ENCODE measurements at regions not wholly inside any gene's neighbourhood (a gene's known extent, or its start where the extent isn't known, plus 50 kb on each side); places are given as distances from the start of the nearest gene placed in this dataset.
"Not testable (repeated sequence)": the region's sequence is repeated elsewhere in the genome, so short reads cannot be mapped to it uniquely, and the experiment has no call there.

DNA sequence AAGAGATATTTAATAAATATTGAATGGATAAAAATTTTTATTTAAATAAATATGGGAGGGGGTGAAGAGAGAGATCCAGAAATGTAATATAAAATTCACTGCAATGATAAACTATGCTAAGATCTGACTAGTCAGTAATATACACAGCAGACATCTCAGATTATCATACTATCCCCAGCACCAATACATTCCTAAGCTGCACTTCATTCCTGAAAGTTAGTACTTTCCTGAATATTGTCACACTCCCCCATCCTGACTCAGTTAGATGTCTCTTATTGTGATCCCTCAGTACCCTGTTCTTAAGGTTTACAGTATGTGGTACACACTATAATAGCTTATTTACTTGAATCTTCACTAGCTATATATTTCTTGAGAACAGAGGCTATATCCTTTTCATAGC lies 88.3 kb upstream of the KCNQ5 start:
- DNase-seq (ENCODE audit: low spot score), result no peak

DNA sequence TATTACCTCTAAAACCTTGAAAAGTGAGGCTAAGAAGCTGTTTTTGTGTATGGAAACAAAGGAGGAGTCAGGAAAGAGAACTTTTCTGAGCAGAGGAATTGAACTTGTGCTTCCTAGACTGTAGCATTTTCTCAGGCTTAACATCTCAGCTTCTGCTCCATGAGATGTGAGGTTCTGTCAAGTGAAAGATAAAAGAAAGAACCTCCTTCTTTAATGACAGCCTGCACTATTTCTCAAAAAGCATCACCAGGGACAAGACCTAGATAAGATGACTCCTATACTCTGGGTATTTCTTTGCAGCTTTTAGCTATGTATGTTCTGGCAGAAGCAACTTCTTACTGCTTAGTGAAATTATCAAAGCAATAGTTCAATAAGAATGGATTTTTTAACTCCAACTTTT lies 87.6 kb upstream of the KCNQ5 start:
- DNase-seq (ENCODE audit: low spot score), result no peak

DNA sequence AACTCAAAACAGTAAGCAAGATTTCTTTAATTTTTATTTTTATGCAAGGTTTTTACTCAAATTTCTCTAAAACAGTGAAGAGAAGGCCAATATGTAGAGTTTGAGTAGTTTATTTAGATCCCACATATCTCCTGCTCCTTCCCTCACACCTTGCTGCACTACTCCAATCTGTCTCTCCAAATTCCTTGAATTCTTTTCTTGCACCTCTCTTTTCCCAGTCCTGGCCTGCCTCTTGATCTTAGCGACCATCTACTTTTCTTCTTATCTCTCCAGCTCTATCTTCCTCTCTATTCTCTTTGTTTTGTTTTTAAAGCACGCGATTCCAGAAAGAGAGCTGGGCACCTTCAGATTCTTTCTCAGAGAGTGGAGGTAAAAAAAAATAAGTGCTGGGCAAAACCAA lies 86.7 kb upstream of the KCNQ5 start:
- no peak for DNase-seq (ENCODE audit: low spot score)

DNA sequence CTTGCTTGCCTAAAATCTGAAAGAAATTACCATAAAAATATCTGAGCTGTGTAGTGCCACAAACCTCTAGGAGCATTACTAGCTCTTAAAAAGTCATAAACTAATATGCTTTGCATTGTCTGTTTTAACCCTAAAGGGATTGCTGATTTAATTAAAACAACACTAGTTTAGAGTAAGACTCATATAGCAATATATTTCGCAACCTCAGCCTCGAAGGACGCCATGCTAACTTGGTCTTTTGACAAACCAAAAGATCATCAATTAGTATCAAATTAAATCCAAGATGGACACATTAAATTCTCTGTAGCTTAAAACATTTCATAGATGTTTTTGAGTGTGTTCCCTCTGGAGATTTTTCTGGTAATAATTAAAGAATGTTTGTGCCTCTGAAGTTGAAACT lies 74.8 kb upstream of the KCNQ5 start:
- DNase-seq (ENCODE audit: low spot score), result no peak

DNA sequence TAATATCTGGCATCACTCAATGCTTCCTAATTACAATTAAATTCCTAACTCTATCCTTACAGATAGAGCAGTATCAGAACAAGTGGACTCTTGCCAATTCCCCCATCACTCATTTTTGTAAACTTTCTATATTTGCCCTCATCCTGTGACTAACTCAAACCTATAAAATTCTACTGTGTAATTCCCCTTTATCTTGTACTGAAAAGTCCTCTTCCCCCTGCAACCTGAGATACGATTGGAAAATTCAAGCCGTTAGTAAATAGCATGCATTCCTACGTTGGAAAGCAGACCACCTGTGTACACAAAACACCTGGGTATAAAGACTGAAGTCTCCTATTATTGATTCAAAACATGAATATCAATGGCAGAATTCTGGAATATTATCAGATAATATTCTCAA lies 70.4 kb upstream of the KCNQ5 start:
- no peak for DNase-seq (ENCODE audit: low spot score)

DNA sequence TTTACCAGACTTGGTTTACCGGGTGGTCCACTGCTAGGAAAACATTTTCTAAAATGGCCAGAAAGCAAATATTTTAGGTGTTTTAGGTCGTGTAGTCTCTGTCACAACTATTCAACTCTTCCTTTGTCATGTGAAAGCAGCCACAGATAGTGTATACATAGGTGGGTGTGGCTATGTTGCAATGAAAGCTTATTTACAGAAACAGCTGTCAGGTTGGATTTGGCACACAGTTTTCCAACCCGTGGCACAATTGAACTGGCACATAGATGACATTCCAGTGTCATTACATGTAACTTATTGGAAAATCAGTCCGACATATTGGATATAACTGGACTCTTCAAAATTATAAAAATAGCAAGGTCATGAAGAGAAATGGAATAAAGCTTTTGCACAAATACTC lies 68.9 kb upstream of the KCNQ5 start:
- DNase-seq (ENCODE audit: low spot score), result no peak

DNA sequence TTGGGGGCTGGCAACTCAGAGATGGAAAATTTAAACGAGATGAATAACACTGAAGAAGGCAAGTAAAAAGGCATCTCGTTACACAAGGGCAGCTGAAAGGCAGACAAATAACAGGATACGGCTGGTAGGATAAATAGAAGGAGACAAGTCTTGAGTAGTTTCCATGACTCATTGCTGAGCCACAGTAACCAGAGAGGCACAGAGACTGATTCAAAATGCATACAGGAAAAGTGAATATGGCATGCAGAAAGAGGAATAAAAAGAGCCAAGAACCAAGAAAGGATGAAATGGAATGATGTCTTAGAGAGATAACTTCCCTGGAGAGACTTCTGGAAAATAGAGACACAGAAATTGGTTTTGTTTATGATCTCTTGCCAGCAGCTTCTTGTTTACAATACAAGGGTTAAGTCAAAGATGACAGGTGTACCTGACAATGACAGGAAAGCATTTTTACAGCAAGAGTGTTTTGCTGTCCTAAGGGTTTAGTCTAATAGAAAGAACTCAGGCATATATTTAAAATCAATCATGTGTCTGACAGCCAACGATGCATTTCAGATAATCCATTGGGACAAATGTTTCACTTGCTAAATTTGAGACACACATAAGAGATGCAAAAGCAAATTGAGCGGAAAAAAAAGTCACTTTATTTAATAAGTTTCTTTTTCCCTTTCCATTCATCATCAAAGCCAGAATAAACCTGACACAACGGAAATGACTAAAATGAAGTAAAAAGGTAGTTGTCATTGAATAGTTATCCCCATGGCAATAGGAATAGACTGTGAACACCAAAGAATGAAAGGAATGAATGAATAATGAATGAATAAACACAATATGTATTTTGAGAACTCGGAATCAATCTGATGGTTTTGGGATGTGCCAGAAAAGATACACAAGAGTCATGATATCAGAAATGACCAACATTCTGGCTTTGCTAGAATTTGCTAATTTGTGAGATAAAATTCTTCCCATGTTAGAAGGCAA lies 68.0 kb upstream of the KCNQ5 start:
- peak; percentile 62 for DNase-seq (ENCODE audit: low spot score)

DNA sequence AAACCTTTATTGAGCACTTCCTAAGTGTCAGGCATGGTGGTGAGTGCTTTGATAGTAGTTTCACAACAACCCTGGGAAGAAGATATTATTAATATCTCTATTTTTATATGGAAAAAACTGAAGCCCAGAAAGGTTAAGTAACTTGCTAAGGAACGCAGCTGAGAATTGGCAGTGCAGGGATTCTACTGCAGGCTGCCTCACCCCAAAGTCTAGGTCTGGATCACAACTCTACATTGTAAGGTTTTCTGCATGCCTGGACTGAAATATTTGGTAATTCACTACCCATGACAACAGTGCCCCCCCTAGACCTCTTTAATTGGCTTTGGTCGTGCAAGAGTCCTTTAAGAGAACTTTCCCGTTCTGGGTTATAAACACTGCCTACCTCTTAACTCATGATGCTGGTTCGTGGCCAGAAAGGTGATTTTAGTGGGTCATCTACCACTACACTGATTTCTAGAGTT lies 67.1 kb upstream of the KCNQ5 start:
- no peak for DNase-seq (ENCODE audit: low spot score)

DNA sequence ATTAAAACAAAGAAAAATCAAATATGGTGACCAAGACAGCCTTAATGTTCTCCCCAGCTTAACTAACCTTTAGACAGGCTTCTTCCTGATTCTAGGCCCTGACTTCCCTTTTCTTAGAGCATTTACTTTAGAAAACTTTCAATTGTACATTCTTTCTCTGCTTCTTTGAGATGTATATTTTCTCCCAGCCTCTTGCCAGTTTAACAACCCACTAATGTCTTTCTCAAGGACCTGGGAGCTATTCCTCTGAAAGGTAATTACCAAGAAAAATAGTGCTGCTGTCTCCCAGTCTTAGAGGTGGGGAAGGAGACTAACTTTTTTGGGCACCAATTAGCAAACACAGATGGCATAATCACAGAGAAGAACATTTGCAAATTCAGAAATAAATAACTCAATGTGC lies 62.8 kb upstream of the KCNQ5 start:
- no peak for DNase-seq (ENCODE audit: low spot score)

DNA sequence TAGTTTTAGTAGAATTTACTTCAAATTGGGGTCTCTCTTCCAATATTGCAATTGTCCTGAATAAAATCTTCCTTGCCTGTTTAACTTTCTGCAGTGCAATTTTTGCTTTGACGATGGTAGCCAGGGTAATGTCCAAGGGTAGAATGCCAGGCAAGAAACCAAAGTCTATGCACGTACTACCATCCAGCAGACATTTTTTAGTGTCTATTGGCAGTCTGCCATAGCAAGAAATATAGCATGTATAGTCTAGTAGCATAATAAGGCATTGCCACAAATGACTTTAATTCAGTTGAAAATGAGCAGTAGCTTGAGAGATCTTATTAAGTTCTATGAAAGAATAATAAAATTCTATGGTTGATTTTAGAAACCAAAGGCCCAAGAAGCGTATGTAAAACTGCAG lies 62.3 kb upstream of the KCNQ5 start:
- DNase-seq (ENCODE audit: low spot score), result no peak

DNA sequence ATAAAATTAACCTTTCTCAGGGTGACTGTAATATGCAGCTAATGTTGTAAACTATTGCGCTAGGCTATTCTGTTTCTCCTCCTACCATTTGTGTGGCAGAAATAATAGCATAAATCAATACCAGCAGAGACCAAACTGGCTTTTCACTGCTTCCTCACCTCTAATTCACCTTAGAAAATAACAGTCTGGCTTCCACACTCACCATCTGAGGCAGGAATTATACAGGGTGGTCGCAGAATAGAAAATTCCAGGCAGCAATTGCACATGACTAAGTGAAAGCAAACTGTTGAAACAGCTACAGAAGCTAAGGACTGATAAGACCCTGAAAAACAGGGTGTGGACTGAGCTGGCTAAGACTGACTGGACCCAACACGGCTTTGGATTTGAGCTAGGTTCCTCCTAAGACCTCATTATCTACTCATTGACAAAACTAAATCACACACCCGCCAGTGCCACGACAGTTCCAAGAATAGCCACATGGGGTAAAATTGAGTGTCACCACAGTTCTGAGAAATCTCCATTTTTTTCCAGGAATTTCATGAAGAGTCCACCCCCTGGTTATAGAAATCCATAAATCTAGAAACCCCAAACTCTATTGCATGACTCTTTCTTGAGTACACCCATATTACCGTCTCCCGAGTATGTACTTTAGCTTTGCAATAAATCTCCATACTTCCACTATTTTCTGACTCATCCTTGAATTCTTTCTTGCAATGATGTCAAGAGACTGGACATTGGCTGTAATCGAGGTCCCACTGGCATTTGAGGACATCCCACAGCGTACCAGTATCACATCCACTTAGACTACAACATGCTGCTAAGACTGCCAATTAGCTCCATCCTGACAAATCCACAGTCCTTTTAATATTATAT lies 60.9 kb upstream of the KCNQ5 start:
- DNase-seq (ENCODE audit: low spot score), result no peak

DNA sequence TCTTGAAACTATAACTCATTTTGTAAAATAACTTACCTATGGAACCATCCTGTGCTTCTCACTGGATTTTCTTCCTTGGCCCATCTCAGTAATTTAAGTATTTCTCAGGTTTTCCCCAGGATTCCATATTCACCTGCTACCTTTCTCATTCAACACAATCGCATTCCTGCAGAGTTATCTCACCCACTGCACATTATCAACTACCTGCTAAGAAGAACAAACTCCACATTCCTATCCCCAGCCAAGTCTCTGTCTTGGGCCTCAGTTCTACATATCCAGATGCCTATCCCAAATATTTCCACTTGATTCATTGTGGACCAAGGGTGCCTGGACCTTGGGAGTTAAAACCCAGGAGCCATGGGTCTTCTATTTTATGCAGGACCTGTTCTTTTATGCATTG lies 60.2 kb upstream of the KCNQ5 start:
- no peak for DNase-seq (ENCODE audit: low spot score)

DNA sequence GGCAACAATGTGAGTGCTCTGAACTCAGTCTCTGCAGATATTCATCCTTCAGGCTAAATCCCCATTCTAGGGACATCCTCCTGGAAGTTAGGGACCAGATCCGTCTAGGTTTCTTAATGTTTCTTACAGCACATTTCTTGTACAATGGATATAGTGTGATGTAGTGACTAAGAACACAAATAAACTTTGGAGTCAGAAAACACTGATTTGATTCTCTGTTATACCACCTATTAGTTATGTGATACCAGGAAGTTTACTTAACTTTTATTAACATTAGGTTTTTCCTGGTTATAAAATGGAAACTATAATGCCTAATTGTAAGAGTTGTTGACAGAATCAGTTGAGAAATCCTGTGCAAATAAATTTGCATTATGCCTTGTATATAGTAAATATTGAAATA lies 57.6 kb upstream of the KCNQ5 start:
- no peak for DNase-seq (ENCODE audit: low spot score)

DNA sequence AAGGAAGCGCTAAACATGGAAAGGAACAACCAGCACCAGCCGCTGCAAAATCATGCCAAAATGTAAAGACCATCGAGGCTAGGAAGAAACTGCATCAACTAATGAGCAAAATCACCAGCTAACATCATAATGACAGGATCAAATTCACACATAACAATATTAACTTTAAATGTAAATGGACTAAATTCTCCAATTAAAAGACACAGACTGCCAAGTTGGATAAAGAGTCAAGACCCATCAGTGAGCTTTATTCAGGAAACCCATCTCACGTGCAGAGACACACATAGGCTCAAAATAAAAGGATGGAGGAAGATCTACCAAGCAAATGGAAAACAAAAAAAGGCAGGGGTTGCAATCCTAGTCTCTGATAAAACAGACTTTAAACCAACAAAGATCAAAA lies 49.9 kb upstream of the KCNQ5 start:
- not testable (repeated sequence) for DNase-seq (ENCODE audit: low spot score)

Data from RKO (cell line).